Type B pancreatic cell (in vitro differentiated cells): ENCODE measurements at regions not wholly inside any gene's neighbourhood (a gene's known extent, or its start where the extent isn't known, plus 50 kb on each side); places are given as distances from the start of the nearest gene placed in this dataset.
"Not testable (repeated sequence)": the region's sequence is repeated elsewhere in the genome, so short reads cannot be mapped to it uniquely, and the experiment has no call there.

Source experiments
- DNase-seq: peaks from one replicate; pipeline ENCODE4 v3.0.0; 2021; ENCODE audit warnings: mixed read lengths; ENCODE audit not compliant: unreplicated experiment; ENCODE audit errors: extremely low spot score
- H3K27ac Mint-ChIP-seq: 2 replicates; pipeline ENCODE4 v1.8.0; 2021; ENCODE audit warnings: mild to moderate bottlenecking, mixed read lengths
- H3K27me3 Mint-ChIP-seq: 2 replicates; pipeline ENCODE4 v1.8.0; 2021; ENCODE audit warnings: mixed read lengths
- H3K36me3 Mint-ChIP-seq: 2 replicates; pipeline ENCODE4 v1.8.0; 2021; ENCODE audit warnings: mixed read lengths
- H3K4me1 Mint-ChIP-seq: one replicate; pipeline ENCODE4 v1.8.0; 2021; ENCODE audit warnings: mixed read lengths; ENCODE audit not compliant: unreplicated experiment
- H3K4me3 Mint-ChIP-seq: 2 replicates; pipeline ENCODE4 v1.8.0; 2021; ENCODE audit warnings: mild to moderate bottlenecking, mixed read lengths
- H3K9me3 Mint-ChIP-seq: 2 replicates; pipeline ENCODE4 v1.8.0; 2021; ENCODE audit warnings: mixed read lengths
- TF ChIP-seq, protein P1 (sequence below): fragments of 200-600 bp; sonication (generic); conservative IDR thresholded peaks from 2 replicates; pipeline ENCODE4 v1.5.0; 2021; ENCODE audit warnings: antibody characterized with exemption, mild to moderate bottlenecking

DNA sequence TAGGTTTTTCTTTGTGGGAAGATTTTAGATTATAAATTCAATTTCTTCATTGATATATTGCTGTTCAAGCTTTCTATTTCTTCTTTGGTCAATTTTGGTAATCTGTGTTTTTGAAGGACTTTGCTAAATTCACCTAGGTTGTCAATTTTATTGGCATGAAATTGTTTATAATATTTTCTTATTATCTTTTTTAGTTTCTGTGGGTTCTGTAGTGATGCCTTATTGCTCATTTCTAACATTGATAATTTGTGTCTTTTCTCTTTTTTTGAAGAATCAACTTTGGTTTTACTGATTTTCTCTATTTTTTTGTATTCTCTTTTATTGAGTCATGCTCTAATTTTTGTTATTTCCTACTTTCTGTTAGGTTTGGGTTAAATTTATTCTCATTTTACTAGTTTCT, 123.2 kb downstream of the ADSS2 start:
- H3K4me3 Mint-ChIP-seq, result no peak overlapping the region
- no peak overlapping the region for H3K27ac Mint-ChIP-seq
- TF ChIP-seq, protein P1, sequence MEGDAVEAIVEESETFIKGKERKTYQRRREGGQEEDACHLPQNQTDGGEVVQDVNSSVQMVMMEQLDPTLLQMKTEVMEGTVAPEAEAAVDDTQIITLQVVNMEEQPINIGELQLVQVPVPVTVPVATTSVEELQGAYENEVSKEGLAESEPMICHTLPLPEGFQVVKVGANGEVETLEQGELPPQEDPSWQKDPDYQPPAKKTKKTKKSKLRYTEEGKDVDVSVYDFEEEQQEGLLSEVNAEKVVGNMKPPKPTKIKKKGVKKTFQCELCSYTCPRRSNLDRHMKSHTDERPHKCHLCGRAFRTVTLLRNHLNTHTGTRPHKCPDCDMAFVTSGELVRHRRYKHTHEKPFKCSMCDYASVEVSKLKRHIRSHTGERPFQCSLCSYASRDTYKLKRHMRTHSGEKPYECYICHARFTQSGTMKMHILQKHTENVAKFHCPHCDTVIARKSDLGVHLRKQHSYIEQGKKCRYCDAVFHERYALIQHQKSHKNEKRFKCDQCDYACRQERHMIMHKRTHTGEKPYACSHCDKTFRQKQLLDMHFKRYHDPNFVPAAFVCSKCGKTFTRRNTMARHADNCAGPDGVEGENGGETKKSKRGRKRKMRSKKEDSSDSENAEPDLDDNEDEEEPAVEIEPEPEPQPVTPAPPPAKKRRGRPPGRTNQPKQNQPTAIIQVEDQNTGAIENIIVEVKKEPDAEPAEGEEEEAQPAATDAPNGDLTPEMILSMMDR, result no peak
- peaks cover 24% of the 10 kb centered on the region for H3K9me3 Mint-ChIP-seq
- no peaks in the 10 kb centered on the region for H3K36me3 Mint-ChIP-seq
- peaks cover 7% of the 10 kb centered on the region for H3K4me1 Mint-ChIP-seq
- DNase-seq, result no peak
- no peaks in the 10 kb centered on the region for H3K27me3 Mint-ChIP-seq

DNA sequence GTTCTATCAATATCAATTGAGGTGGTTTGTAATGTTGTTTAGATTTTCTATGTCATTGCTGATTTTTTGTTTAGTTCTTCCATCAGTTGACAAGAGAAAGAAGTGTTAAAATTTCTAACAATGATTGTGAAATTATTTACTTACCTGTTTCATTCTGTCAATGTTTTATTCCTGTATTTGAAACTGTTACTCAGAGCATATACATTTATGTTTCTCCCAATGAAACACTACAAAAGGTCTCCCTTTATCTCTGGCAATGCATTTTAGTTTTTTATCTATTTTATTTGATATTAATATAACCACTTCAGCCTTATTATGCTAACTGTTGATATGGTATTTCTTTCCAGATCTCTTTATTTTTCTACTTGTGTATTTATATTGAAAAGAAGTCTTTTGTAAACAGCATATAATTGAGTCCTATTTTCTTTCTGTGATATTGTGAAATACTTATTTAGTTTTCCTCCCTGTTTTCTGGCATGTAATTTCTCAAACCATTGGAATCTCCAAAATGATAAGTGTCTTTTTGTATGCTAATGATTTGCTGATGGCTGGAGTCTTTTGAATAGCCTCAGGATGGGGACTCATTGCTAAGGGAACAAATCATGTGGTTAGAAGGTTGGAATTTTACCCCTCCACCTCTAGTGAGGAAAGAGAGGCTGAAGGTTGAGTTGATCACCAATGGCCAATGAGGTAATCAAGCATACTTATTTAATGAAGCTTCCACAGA, 122.0 kb downstream of the ADSS2 start:
- DNase-seq, result no peak
- no peak overlapping the region for H3K4me3 Mint-ChIP-seq
- H3K36me3 Mint-ChIP-seq, result no peaks in the 10 kb centered on the region
- H3K27me3 Mint-ChIP-seq, result no peaks in the 10 kb centered on the region
- H3K9me3 Mint-ChIP-seq, result peaks cover 24% of the 10 kb centered on the region
- H3K27ac Mint-ChIP-seq, result no peak overlapping the region
- peaks cover 7% of the 10 kb centered on the region for H3K4me1 Mint-ChIP-seq
- TF ChIP-seq, protein P1, result no peak

DNA sequence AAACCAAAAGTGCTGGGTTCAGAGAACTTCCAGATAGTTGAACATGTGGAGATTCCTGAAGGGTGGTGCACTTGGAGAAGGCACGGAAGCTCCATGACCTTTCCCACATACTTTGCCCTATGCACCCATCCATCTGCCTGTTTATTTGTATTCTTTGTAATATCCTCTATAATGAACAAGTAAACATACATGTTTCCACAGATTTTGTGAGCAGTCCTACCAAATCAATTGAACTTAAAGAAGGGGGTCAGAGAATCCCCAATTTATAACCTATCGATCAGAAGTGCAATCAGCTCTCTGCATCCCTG, 121.4 kb downstream of the ADSS2 start:
- peaks cover 24% of the 10 kb centered on the region for H3K9me3 Mint-ChIP-seq
- peaks cover 7% of the 10 kb centered on the region for H3K4me1 Mint-ChIP-seq
- H3K36me3 Mint-ChIP-seq, result no peaks in the 10 kb centered on the region
- H3K27me3 Mint-ChIP-seq, result no peaks in the 10 kb centered on the region
- TF ChIP-seq, protein P1, result no peak
- DNase-seq, result no peak
- no peak overlapping the region for H3K4me3 Mint-ChIP-seq
- no peak overlapping the region for H3K27ac Mint-ChIP-seq

DNA sequence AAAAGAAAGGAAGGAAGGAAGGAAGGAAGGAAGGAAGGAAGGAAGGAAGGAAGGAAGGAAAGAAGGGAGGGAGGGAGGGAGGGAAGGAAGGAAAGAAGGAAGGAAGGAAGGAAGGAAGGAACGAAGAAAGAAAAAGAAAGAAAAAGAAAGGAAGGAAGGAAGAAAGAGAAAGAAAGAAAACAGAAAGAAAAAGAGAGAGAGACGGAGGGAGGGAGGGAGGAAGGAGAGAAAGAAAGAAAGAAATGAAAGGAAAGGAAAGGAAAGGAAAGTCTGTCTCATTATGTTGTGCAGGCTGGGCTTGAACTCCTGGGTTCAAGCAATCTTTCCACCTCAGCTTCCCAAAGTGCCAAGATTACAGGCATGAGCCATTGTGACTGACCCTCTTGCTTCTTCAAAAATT, 118.9 kb downstream of the ADSS2 start:
- not testable (repeated sequence) for H3K27me3 Mint-ChIP-seq, H3K36me3 Mint-ChIP-seq, H3K4me1 Mint-ChIP-seq, DNase-seq, H3K4me3 Mint-ChIP-seq, H3K27ac Mint-ChIP-seq
- H3K9me3 Mint-ChIP-seq, result peaks cover 24% of the 10 kb centered on the region

DNA sequence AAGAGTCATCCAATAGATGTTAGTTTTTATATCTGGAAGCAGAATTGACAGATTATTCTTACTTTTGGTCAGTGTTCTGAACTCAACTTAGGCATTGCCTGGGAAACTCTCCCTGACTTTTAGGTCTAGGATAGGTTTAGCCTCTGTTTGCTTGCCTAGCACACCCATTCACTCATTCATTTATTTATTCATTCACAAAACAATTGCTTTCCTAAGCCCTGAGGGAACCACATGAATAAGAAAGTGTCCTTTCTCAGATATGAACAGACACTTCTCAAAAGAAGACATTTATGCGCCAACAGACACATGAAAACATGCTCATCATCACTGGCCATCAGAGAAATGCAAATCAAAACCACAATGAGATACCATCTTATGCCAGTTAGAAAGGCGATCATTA, 117.4 kb downstream of the ADSS2 start:
- not testable (repeated sequence) for H3K27me3 Mint-ChIP-seq, H3K27ac Mint-ChIP-seq, DNase-seq, H3K4me1 Mint-ChIP-seq, H3K36me3 Mint-ChIP-seq, H3K4me3 Mint-ChIP-seq
- H3K9me3 Mint-ChIP-seq, result peaks cover 16% of the 10 kb centered on the region

DNA sequence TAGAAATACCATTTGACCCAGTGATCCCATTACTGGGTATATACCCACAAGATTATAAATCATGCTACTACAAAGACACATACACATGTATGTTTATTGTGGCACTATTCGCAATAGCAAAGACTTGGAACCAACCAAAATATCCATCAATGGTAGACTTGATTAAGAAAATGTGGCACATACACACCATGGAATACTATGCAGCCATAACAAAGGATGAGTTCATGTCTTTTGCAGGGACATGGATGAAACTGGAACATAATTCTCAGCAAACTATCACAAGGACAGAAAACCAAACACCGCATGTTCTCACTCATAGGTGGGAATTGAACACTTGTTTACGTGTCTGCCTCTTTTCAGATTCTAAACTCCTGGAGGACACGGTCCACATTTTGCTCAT, 116.9 kb downstream of the ADSS2 start:
- not testable (repeated sequence) for DNase-seq, H3K27me3 Mint-ChIP-seq, H3K4me3 Mint-ChIP-seq, H3K4me1 Mint-ChIP-seq, H3K27ac Mint-ChIP-seq, H3K36me3 Mint-ChIP-seq
- peaks cover 15% of the 10 kb centered on the region for H3K9me3 Mint-ChIP-seq

DNA sequence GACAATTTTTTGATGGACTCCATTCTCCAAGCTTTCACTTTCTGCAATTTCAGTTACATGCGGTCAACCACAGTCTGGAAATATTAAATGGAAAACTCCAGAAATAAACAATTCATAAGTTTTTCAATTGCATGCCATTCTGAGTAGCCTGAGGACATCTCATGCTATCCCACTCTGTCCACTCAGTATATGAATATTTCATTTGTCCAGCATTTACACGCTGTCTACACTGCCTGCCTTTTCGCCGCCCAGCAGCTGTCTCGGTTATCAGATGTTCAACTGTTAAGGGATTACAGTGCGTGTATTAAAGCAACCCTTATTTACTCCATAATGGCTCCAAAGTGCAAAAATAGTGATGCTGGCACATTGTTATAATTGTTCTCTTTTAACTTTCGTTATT, 116.3 kb downstream of the ADSS2 start:
- H3K27me3 Mint-ChIP-seq, result no peaks in the 10 kb centered on the region
- DNase-seq, result no peak
- peaks cover 10% of the 10 kb centered on the region for H3K9me3 Mint-ChIP-seq
- no peak overlapping the region for H3K27ac Mint-ChIP-seq
- no peak overlapping the region for H3K4me3 Mint-ChIP-seq
- TF ChIP-seq, protein P1, result no peak
- H3K36me3 Mint-ChIP-seq, result no peaks in the 10 kb centered on the region
- no peaks in the 10 kb centered on the region for H3K4me1 Mint-ChIP-seq
